OCI-LY3 (cell line): ENCODE measurements at regions not wholly inside any gene's neighbourhood (a gene's known extent, or its start where the extent isn't known, plus 50 kb on each side); places are given as distances from the start of the nearest gene placed in this dataset.

Source experiments
- H2AFZ ChIP-seq: fragments of 200-600, 300-600 bp; shearing (Covaris generic); 2 replicates; pipeline ENCODE4 v1.6.0; 2014; ENCODE audit warnings: antibody characterized with exemption, low read depth, low read length
- H3K27ac ChIP-seq: fragments of 200-600, 300-600 bp; sonication (generic); 2 replicates; pipeline ENCODE4 v1.5.1; 2014; ENCODE audit warnings: mild to moderate bottlenecking, low read length, moderate library complexity, mixed read lengths
- H3K27me3 ChIP-seq: fragments of 200-600, 300-600 bp; sonication (generic); 2 replicates; pipeline ENCODE4 v1.6.1; 2014; ENCODE audit warnings: low read depth, low read length, mixed read lengths
- H3K36me3 ChIP-seq: fragments of 200-600, 300-600 bp; sonication (generic); replicated peaks from 2 replicates; pipeline ENCODE3; 2014; ENCODE audit warnings: low read depth, low read length, mixed read lengths
- H3K4me1 ChIP-seq: fragments of 300-600, 200-600 bp; sonication (generic); 2 replicates; pipeline ENCODE4 v1.6.1; 2014; ENCODE audit warnings: low read length, mixed read lengths
- H3K4me2 ChIP-seq: fragments of 200-600, 300-600 bp; sonication (generic); 2 replicates; pipeline ENCODE4 v1.6.1; 2014; ENCODE audit warnings: low read length, mixed read lengths
- H3K4me3 ChIP-seq: fragments of 300-600, 200-600 bp; sonication (generic); 2 replicates; pipeline ENCODE4 v1.5.1; 2014; ENCODE audit warnings: antibody characterized with exemption, mild to moderate bottlenecking, low read length, moderate library complexity
- H3K79me2 ChIP-seq: fragments of 300-600, 200-600 bp; shearing (Covaris generic); 2 replicates; pipeline ENCODE4 v1.6.1; 2014; ENCODE audit warnings: mild to moderate bottlenecking, low read length, mixed read lengths
- H3K9ac ChIP-seq: fragments of 300-600, 200-600 bp; shearing (Covaris generic); 2 replicates; pipeline ENCODE4 v1.6.0; 2014; ENCODE audit warnings: mild to moderate bottlenecking, low read length, moderate library complexity
- H3K9me3 ChIP-seq: fragments of 200-600, 300-600 bp; shearing (Covaris generic); 2 replicates; pipeline ENCODE4 v1.6.1; 2014; ENCODE audit warnings: low read length, mixed read lengths; ENCODE audit not compliant: insufficient read depth
- H4K20me1 ChIP-seq: fragments of 200-600, 300-600 bp; sonication (generic); 2 replicates; pipeline ENCODE4 v1.6.1; 2016; ENCODE audit warnings: low read length, mixed read lengths; ENCODE audit not compliant: insufficient read depth
- EZH2phosphoT487 ChIP-seq: fragments of 200-600 bp; shearing (Covaris generic); IDR thresholded peaks from 2 replicates; pipeline ENCODE4 v1.6.1; 2018; ENCODE audit warnings: antibody characterized with exemption, mixed run types, low read depth
- TF ChIP-seq, protein P1 (sequence below): fragments of 200-600, 300-600 bp; sonication (generic); IDR thresholded peaks from 2 replicates; pipeline ENCODE4 v1.5.1; 2014; ENCODE audit warnings: antibody characterized with exemption, low read length, low read depth

- no peaks in the 10 kb centered on the region for H3K9me3 ChIP-seq
- no peak overlapping the region for H3K9ac ChIP-seq
- no peaks in the 10 kb centered on the region for H4K20me1 ChIP-seq
- no peak overlapping the region for H2AFZ ChIP-seq
- no peak overlapping the region for H3K27ac ChIP-seq
- no peak overlapping the region for H3K4me2 ChIP-seq
- H3K79me2 ChIP-seq, result no peaks in the 10 kb centered on the region
- no peaks in the 10 kb centered on the region for H3K4me1 ChIP-seq
- H3K4me3 ChIP-seq, result no peak overlapping the region
- H3K27me3 ChIP-seq, result no peaks in the 10 kb centered on the region
- H3K36me3 ChIP-seq, result no peaks in the 10 kb centered on the region
- TF ChIP-seq EZH2phosphoT487, result no peak
- TF ChIP-seq, protein P1, sequence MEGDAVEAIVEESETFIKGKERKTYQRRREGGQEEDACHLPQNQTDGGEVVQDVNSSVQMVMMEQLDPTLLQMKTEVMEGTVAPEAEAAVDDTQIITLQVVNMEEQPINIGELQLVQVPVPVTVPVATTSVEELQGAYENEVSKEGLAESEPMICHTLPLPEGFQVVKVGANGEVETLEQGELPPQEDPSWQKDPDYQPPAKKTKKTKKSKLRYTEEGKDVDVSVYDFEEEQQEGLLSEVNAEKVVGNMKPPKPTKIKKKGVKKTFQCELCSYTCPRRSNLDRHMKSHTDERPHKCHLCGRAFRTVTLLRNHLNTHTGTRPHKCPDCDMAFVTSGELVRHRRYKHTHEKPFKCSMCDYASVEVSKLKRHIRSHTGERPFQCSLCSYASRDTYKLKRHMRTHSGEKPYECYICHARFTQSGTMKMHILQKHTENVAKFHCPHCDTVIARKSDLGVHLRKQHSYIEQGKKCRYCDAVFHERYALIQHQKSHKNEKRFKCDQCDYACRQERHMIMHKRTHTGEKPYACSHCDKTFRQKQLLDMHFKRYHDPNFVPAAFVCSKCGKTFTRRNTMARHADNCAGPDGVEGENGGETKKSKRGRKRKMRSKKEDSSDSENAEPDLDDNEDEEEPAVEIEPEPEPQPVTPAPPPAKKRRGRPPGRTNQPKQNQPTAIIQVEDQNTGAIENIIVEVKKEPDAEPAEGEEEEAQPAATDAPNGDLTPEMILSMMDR, result no peak
Observed at GRCh38 chr9:73344060-73344459, 192.4 kb downstream of the ANXA1 start.

DNA sequence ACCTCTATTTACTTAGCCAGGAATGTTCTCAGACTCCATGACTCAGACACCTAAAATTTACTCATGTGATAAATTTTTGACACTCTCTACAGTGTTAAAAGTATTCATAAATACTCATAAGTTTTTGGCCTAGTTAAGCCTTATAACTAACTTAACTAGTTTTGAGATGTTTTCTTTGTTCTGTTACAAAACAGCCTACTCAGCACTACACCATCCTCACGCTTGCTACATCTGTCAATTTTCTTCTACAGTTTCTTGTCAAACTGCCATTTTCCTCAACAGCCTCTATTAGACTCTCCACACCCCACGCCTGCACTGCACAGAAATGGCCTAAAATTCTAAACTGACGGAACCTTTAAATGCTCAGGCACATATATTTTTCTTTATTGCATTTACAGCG, 195.5 kb downstream of the ANXA1 start:
- Histone ChIP-seq H4K20me1 (no peaks in the 10 kb centered on the region), H3K79me2 (no peaks in the 10 kb centered on the region), H3K27me3 (no peaks in the 10 kb centered on the region), H3K36me3 (no peaks in the 10 kb centered on the region), H3K4me1 (no peaks in the 10 kb centered on the region), H2AFZ (no peak overlapping the region), H3K9me3 (no peaks in the 10 kb centered on the region), H3K9ac (no peak overlapping the region), H3K27ac (no peak overlapping the region), H3K4me2 (no peak overlapping the region), H3K4me3 (no peak overlapping the region)
- TF ChIP-seq, protein P1, result no peak
- TF ChIP-seq EZH2phosphoT487, result no peak

GRCh38 chr9:73347720-73348119, 196.1 kb downstream of the ANXA1 start:
- Histone ChIP-seq H3K4me1 (no peaks in the 10 kb centered on the region), H3K4me3 (no peak overlapping the region), H3K4me2 (no peak overlapping the region), H3K27ac (no peak overlapping the region), H3K9ac (no peak overlapping the region), H3K27me3 (no peaks in the 10 kb centered on the region), H4K20me1 (no peaks in the 10 kb centered on the region), H3K79me2 (no peaks in the 10 kb centered on the region), H2AFZ (no peak overlapping the region), H3K9me3 (no peaks in the 10 kb centered on the region), H3K36me3 (no peaks in the 10 kb centered on the region)
- no peak for TF ChIP-seq EZH2phosphoT487
- TF ChIP-seq, protein P1, result no peak

- TF ChIP-seq, protein P1, result no peak
Observed at GRCh38 chr9:73348471-73348870, 196.8 kb downstream of the ANXA1 start.

More at GRCh38 chr9:73348471-73348870, 196.8 kb downstream of the ANXA1 start:
- H3K27ac ChIP-seq, result no peak overlapping the region
- no peak overlapping the region for H3K4me2 ChIP-seq
- no peaks in the 10 kb centered on the region for H3K27me3 ChIP-seq
- H2AFZ ChIP-seq, result no peak overlapping the region
- no peaks in the 10 kb centered on the region for H3K4me1 ChIP-seq
- no peaks in the 10 kb centered on the region for H4K20me1 ChIP-seq
- H3K79me2 ChIP-seq, result no peaks in the 10 kb centered on the region
- no peaks in the 10 kb centered on the region for H3K36me3 ChIP-seq
- H3K4me3 ChIP-seq, result no peak overlapping the region
- no peak overlapping the region for H3K9ac ChIP-seq
- H3K9me3 ChIP-seq, result no peaks in the 10 kb centered on the region
